WTC11 (cell line): ENCODE measurements at regions not wholly inside any gene's neighbourhood (a gene's known extent, or its start where the extent isn't known, plus 50 kb on each side); places are given as distances from the start of the nearest gene placed in this dataset.
"Not testable (repeated sequence)": the region's sequence is repeated elsewhere in the genome, so short reads cannot be mapped to it uniquely, and the experiment has no call there.

Experiments used
- CTCF ChIP-seq: fragments of 200-600 bp; IDR thresholded peaks from 2 replicates; pipeline ENCODE4 v1.8.0; 2022; ENCODE audit warnings: antibody characterized with exemption
- FOXP1 ChIP-seq: sonication (generic); formaldehyde crosslinking; IDR thresholded peaks from 2 replicates; pipeline ENCODE4 v1.8.0; 2022; ENCODE audit warnings: missing genetic modification reagents, mild to moderate bottlenecking, moderate library complexity, borderline replicate concordance
- IRF1 ChIP-seq: sonication (generic); formaldehyde crosslinking; IDR thresholded peaks from 2 replicates; pipeline ENCODE4 v1.8.0; 2023; ENCODE audit warnings: missing genetic modification reagents

GRCh38 chr6:86012991-86013390 is 370.3 kb upstream of the SYNCRIP start:
- TF ChIP-seq CTCF; FOXP1 (CRISPR knock-in tag); IRF1: not testable (repeated sequence)
